ENCODE measurements at regions not wholly inside any gene's neighbourhood (a gene's known extent, or its start where the extent isn't known, plus 50 kb on each side); places are given as distances from the start of the nearest gene placed in this dataset.
"Not testable (repeated sequence)": the region's sequence is repeated elsewhere in the genome, so short reads cannot be mapped to it uniquely, and the experiment has no call there.

- no peak overlapping the region for H3K27ac ChIP-seq (ENCODE audit: low read depth, low read length)
- TF ChIP-seq CTCF (IDR thresholded peaks at IDR 0.05; ENCODE audit: extremely low read depth, low read depth, low read length): no peak
- no peak overlapping the region for H3K4me2 ChIP-seq (ENCODE audit: insufficient read depth, low read length)
- DNase-seq (ENCODE audit: insufficient read length, low spot score, missing footprints): no peak
- no peaks in the 10 kb centered on the region for H4K20me1 ChIP-seq (ENCODE audit: insufficient read depth, low read length)
- H3K79me2 ChIP-seq (ENCODE audit: insufficient read depth, low read length): no peaks in the 10 kb centered on the region
- H3K4me1 ChIP-seq (ENCODE audit: insufficient read depth, low read length): peaks cover 3% of the 10 kb centered on the region
- H3K9me3 ChIP-seq (ENCODE audit: low read depth, low read length): no peaks in the 10 kb centered on the region
- no peaks in the 10 kb centered on the region for H3K27me3 ChIP-seq (ENCODE audit: insufficient read depth, low read length)
- H3K4me3 ChIP-seq (ENCODE audit: insufficient read depth, low read length): no peak overlapping the region
- H3K36me3 ChIP-seq (ENCODE audit: insufficient read depth, low read length): no peaks in the 10 kb centered on the region
- H2AFZ ChIP-seq (ENCODE audit: low read length): no peak overlapping the region
These were observed 73.3 kb upstream of the ALCAM start for GRCh38 chr3:105293441-105293840.

GRCh38 chr3:105296182-105296822 lies 70.4 kb upstream of the ALCAM start:
- not testable (repeated sequence) for H3K36me3 ChIP-seq (ENCODE audit: insufficient read depth, low read length); H3K9me3 ChIP-seq (ENCODE audit: low read depth, low read length); H3K27me3 ChIP-seq (ENCODE audit: insufficient read depth, low read length); H3K4me3 ChIP-seq (ENCODE audit: insufficient read depth, low read length); H3K4me2 ChIP-seq (ENCODE audit: insufficient read depth, low read length); H3K4me1 ChIP-seq (ENCODE audit: insufficient read depth, low read length); DNase-seq (ENCODE audit: insufficient read length, low spot score, missing footprints); H3K79me2 ChIP-seq (ENCODE audit: insufficient read depth, low read length); H4K20me1 ChIP-seq (ENCODE audit: insufficient read depth, low read length); H3K27ac ChIP-seq (ENCODE audit: low read depth, low read length); H2AFZ ChIP-seq (ENCODE audit: low read length)

- H3K4me3 ChIP-seq (ENCODE audit: insufficient read depth, low read length): no peak overlapping the region
- H3K9me3 ChIP-seq (ENCODE audit: low read depth, low read length): no peaks in the 10 kb centered on the region
- H2AFZ ChIP-seq (ENCODE audit: low read length): no peak overlapping the region
- TF ChIP-seq CTCF (IDR thresholded peaks at IDR 0.05; ENCODE audit: extremely low read depth, low read depth, low read length): no peak
- DNase-seq (ENCODE audit: insufficient read length, low spot score, missing footprints): no peak
- no peaks in the 10 kb centered on the region for H4K20me1 ChIP-seq (ENCODE audit: insufficient read depth, low read length)
- H3K36me3 ChIP-seq (ENCODE audit: insufficient read depth, low read length): no peaks in the 10 kb centered on the region
- no peaks in the 10 kb centered on the region for H3K4me1 ChIP-seq (ENCODE audit: insufficient read depth, low read length)
- no peak overlapping the region for H3K27ac ChIP-seq (ENCODE audit: low read depth, low read length)
- H3K79me2 ChIP-seq (ENCODE audit: insufficient read depth, low read length): no peaks in the 10 kb centered on the region
- no peaks in the 10 kb centered on the region for H3K27me3 ChIP-seq (ENCODE audit: insufficient read depth, low read length)
- no peak overlapping the region for H3K4me2 ChIP-seq (ENCODE audit: insufficient read depth, low read length)
These were observed 62.2 kb upstream of the ALCAM start for GRCh38 chr3:105304487-105304886.

- no peak overlapping the region for H3K4me3 ChIP-seq (ENCODE audit: insufficient read depth, low read length)
- no peaks in the 10 kb centered on the region for H3K36me3 ChIP-seq (ENCODE audit: insufficient read depth, low read length)
- TF ChIP-seq CTCF (IDR thresholded peaks at IDR 0.05; ENCODE audit: extremely low read depth, low read depth, low read length): no peak
- H3K27me3 ChIP-seq (ENCODE audit: insufficient read depth, low read length): no peaks in the 10 kb centered on the region
- no peak for DNase-seq (ENCODE audit: insufficient read length, low spot score, missing footprints)
- H2AFZ ChIP-seq (ENCODE audit: low read length): no peak overlapping the region
- H3K4me2 ChIP-seq (ENCODE audit: insufficient read depth, low read length): no peak overlapping the region
- H3K4me1 ChIP-seq (ENCODE audit: insufficient read depth, low read length): no peaks in the 10 kb centered on the region
- H3K79me2 ChIP-seq (ENCODE audit: insufficient read depth, low read length): no peaks in the 10 kb centered on the region
- no peaks in the 10 kb centered on the region for H4K20me1 ChIP-seq (ENCODE audit: insufficient read depth, low read length)
- H3K27ac ChIP-seq (ENCODE audit: low read depth, low read length): no peak overlapping the region
- no peaks in the 10 kb centered on the region for H3K9me3 ChIP-seq (ENCODE audit: low read depth, low read length)
These were observed 51.6 kb upstream of the ALCAM start for GRCh38 chr3:105315144-105315543.

Measured in osteoblast (primary cell).